ENCODE measurements at regions not wholly inside any gene's neighbourhood (a gene's known extent, or its start where the extent isn't known, plus 50 kb on each side); places are given as distances from the start of the nearest gene placed in this dataset.

- DNase-seq (ENCODE audit: low read depth) = peak; percentile 13
Observed at GRCh38 chr3:145807990-145808389, 353.0 kb downstream of the PLOD2 start.

DNA sequence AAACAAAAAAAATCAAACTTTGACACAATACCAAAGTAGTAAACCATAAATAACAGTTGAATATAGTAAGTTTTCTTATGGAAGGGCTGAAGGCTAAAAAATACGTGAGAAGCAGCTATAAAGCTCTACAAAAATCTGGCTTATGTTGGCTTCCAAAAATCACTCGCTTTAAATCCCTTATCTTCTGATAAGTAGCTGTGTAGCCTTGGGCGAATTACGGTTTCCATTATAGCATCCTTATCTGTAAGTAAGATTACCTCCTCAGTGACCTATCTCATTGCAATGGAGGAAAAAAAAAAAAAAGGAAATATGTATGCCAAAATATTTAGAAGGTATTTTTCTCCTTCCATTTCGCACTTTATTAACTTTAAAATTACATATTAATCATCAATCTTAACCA lies 348.6 kb downstream of the PLOD2 start:
- DNase-seq (ENCODE audit: low read depth) = no peak

DNA sequence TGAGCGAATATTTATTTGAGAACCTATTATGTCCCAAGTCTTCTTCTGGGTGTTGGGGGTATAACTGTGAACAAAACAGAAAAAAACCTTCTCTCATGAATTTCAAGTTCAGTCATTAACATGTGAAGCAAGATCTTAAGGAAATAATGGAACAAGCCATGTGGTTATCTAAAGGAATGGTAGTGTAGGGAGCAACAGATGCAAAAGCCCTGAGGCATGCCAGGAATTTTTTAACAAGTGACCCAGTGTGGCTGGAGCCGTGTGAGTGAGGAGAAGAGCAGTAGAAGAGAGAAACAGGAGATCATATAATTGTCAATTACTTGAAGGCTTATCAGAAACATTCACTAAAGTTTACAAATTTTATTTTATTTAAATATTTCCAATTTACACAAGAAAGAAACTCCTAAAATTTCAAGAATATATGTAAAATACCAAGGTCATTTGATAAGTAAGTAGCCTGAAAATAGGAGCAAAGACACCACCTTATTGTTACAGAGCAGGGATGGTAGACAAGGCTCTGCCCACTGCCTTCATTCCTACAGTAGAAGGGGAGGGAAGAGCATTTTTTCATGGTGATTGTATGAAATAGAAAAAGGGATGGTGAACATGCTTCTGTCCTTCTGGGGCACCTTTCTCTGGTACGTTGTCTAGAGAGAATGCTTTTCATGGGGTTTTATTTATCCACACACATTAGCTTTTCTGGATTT lies 345.1 kb downstream of the PLOD2 start:
- no peak for DNase-seq (ENCODE audit: low read depth)

GRCh38 chr3:145817870-145818483 lies 343.0 kb downstream of the PLOD2 start:
- no peak for DNase-seq (ENCODE audit: low read depth)

GRCh38 chr3:145820170-145820569 lies 340.8 kb downstream of the PLOD2 start:
- no peak for DNase-seq (ENCODE audit: low read depth)

DNA sequence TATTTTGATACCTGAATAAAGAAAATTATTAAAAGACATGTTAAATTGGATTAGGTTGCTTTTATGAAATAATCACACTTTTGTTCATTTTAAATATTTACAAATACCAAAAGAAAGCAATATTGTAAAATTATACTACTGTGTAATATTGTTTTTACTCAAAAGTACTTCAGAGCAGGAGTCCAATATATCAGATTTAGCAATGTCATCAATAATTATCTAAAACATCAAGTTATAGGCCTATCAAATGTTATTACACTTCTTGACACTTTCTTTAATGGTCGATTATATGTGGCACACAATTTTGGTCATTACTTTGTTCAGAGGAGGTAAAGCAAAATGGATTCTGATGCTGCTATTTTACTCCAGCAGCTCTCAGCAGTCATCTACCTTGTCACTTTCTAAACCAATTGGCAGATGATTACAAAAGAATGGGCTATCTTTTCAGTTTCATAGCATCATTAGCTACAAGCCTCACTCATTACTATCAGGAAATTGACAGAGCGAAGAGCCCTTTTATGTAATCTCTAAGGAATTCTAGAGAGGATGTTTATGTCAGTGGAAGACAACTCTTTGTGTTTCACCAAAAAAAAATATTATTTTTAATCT lies 318.6 kb downstream of the PLOD2 start:
- DNase-seq (ENCODE audit: low read depth) = no peak

DNA sequence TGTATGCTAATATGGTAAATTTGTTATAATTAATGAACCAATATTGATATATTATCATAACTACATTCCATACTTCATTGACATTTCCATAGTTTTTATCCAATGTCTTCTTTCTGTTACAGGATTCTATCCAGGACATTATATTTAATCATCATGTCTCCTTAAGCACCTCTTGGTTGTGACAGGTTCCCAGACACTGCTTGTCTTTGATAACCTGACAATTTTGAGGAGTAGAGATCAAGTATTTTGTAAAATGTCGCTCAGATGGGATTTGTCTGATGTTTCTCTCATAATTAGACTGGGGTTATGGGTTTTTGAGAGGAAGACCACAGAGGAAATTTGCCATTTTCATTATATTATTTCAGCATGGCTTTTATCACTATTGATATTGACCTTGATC lies 317.4 kb downstream of the PLOD2 start:
- DNase-seq (ENCODE audit: low read depth) = no peak

- no peak for DNase-seq (ENCODE audit: low read depth)
Observed at GRCh38 chr3:145849115-145849514, 311.9 kb downstream of the PLOD2 start.

DNA sequence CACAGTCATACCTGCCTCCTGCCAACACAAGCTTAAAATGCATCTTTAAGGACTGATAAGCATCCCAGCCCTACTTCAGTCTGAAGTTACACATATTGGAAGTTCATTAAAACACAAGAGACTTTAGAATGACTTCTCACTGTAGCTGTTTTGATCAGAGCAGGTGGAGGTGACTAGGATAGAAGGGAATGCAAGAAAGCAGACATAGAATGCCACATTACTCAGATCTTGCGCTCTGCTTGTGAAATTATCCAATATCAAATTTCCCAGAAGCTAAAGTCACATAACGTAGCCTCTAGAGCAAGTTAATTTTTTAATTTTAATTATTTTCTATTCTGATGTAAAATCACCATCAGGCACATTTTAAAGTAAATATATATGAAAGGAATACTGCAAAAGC lies 306.5 kb downstream of the PLOD2 start:
- DNase-seq (ENCODE audit: low read depth) = no peak

- peak; percentile 33 for DNase-seq (ENCODE audit: low read depth)
Observed at GRCh38 chr3:145857956-145858355, 303.0 kb downstream of the PLOD2 start.

DNA sequence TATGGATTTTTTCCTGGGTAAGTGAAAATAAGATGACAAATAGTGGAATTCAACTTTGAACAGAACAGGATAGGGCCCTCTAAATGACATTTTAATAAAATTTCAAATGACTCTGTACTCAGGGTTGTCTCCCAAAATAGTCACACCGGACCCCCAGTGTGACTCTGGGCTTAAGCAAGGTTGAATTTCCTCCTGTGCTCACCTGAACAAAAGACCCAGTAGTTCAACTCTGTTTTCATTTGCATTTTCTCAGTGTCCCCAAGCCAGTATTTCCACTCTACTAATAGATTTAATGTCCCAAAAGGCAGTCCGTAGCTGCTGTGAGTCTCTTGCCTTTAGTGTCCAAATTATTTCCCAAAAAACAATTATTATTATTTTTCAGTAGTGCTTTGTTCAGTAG lies 296.6 kb downstream of the PLOD2 start:
- no peak for DNase-seq (ENCODE audit: low read depth)

GRCh38 chr3:145865399-145866018 lies 295.5 kb downstream of the PLOD2 start:
- DNase-seq (ENCODE audit: low read depth) = no peak

DNA sequence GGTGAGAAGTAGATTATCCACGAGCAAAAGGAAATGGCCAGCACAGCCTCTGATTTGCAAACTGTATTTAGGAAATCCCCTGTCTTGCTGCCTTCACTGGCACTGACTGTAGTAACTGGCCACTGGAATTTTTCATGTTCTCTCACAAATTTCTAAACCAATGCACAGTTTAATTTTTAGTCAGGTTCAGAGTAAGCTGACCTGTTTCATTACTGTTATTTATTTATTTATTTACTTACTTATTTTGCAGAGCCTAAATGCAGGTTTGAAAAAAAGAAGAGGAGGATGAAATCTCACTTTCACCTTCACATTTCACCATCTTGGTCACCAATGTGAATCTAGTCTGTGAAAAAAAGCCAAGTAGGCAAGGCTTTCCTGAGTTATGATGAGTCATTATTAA lies 291.0 kb downstream of the PLOD2 start:
- no peak for DNase-seq (ENCODE audit: low read depth)

GRCh38 chr3:145882436-145882835 lies 278.5 kb downstream of the PLOD2 start:
- no peak for DNase-seq (ENCODE audit: low read depth)

DNA sequence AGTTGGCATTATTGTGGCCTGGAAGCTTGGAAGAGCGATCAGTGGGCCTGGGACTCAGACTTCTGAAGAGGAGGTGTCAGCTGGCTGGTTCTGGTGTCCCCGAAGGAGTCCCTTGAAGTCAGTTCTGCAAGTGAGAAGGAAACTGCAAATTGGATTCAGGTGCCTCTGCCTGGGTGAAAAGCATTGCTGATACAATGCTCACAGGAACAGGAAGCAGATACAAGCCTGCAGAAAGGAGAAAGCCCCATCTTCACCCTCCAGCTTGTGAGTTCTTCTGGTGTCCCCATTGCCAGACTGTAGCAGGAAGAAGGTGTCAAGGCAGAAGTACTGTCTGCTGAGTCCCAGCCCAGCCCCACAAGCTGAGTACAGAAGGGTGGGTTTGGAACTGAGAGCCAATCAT lies 271.3 kb downstream of the PLOD2 start:
- no peak for DNase-seq (ENCODE audit: low read depth)

- DNase-seq (ENCODE audit: low read depth) = no peak
Observed at GRCh38 chr3:145892869-145893268, 268.1 kb downstream of the PLOD2 start.

GRCh38 chr3:145893331-145893730 lies 267.7 kb downstream of the PLOD2 start:
- no peak for DNase-seq (ENCODE audit: low read depth)

GRCh38 chr3:145898487-145898886 lies 262.5 kb downstream of the PLOD2 start:
- peak; percentile 6 for DNase-seq (ENCODE audit: low read depth)

DNA sequence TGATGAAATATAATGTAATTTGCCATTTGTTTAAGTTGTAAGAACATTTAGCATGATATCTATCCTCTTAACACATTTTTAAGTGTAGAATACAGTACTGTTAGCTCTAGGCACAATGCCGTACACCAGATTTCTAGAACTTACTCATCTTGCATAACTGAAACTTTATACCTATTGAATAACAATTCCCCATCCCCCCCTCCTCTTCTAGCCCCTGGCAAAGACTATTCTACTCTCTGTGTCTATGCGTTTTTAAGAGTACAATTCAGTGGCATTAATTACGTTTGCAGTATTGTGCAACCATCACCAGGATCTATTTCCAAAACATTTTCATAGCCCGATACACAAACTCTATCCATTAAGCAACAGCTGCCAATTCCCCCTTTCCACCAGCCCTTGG lies 261.7 kb downstream of the PLOD2 start:
- DNase-seq (ENCODE audit: low read depth) = no peak

DNA sequence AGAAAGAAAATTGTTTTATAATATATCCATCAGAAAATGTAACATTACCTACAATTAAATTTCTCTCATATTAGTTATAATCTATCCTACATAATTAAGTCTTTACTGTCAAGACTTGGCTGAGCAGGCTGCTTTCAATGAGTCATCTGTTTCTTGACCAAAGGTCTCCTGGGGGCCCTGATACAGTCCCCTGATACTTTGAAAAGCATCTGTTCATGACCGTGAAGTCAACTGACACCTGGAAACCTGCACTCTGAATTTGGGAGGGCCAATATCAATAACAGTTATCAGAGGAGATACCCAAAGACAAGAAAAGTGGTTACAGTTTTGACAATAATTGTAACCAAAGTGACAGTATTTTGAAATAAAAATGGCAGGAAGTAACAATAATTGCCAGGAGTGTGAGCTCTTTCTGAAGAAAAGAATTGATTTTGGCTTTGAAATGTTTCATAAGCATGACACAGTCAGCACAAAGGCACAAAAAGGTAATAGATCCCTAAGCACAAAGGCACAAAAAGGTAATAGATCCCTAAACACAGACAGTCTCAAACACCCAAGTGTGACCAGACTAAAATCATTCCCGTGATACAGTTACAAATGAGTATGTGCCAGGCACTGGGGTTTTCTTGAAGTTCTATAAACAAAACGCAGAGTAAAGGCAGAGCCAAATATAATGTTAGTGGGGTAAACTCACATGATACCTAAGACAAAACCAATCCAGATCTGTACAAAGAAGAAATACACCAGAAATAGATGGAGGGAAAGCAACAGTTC lies 260.7 kb downstream of the PLOD2 start:
- no peak for DNase-seq (ENCODE audit: low read depth)

- DNase-seq (ENCODE audit: low read depth) = no peak
Observed at GRCh38 chr3:145902166-145902565, 258.8 kb downstream of the PLOD2 start.

DNA sequence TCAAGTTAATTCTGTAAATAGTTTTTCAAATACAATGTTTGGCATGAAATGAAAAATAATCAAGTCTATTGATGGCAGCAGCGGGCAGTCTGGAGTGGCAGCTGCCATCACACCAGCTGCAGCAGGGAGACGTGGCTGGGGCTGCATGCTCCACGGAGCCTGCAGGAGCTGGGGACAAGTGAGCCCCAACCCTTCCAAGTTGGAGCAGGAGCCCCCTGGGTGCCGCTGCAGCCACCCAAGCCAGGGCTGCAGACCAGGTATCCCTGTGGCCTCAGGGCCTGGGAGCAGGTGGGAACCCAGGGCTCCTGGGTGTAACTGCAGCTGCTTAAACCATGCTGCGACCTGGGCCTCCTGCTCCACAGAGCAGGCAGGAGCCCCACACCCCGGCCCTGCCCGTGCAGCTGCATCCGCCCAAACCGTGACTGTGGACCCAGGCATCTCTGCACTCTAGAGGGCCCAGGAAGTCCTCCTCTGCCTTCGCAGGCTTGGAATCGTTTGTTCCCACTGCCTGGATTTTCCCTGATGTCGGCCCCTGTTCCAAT lies 257.4 kb downstream of the PLOD2 start:
- no peak for DNase-seq (ENCODE audit: low read depth)
